WTC11 (cell line): ENCODE measurements at regions not wholly inside any gene's neighbourhood (a gene's known extent, or its start where the extent isn't known, plus 50 kb on each side); places are given as distances from the start of the nearest gene placed in this dataset.

Experiments used
- JUN ChIP-seq: sonication (generic); formaldehyde crosslinking; IDR thresholded peaks from 2 replicates; pipeline ENCODE4 v1.8.0; 2023; ENCODE audit warnings: mild to moderate bottlenecking, missing genetic modification reagents
- MYBL2 ChIP-seq: sonication (generic); formaldehyde crosslinking; IDR thresholded peaks from 2 replicates; pipeline ENCODE4 v1.8.1; 2023; ENCODE audit warnings: mild to moderate bottlenecking, moderate library complexity, missing genetic modification reagents
- PRDM15 ChIP-seq: sonication (generic); formaldehyde crosslinking; IDR thresholded peaks from 2 replicates; pipeline ENCODE4 v1.8.0; 2022; ENCODE audit warnings: missing genetic modification reagents
- ZNF138 ChIP-seq: sonication (generic); formaldehyde crosslinking; conservative IDR thresholded peaks from 2 replicates; pipeline ENCODE4 v1.8.1; 2022; ENCODE audit warnings: mild to moderate bottlenecking, moderate library complexity, missing genetic modification reagents
- ZNF263 ChIP-seq: sonication (generic); formaldehyde crosslinking; IDR thresholded peaks from 2 replicates; pipeline ENCODE4 v1.8.1; 2022; ENCODE audit warnings: low read depth, mild to moderate bottlenecking, moderate library complexity, missing genetic modification reagents
- ZNF423 ChIP-seq: fragments of 250-450 bp; sonication (Bioruptor Pico); IDR thresholded peaks from 2 replicates; pipeline ENCODE4 v2.1.2; 2022; ENCODE audit warnings: mild to moderate bottlenecking, moderate library complexity
- TF ChIP-seq, protein P1 (sequence below): sonication (generic); formaldehyde crosslinking; IDR thresholded peaks from 2 replicates; pipeline ENCODE4 v1.8.1; 2023; ENCODE audit warnings: mild to moderate bottlenecking, missing genetic modification reagents, moderate library complexity
- TF ChIP-seq, protein P2 (sequence below): fragments of 200-600 bp; IDR thresholded peaks from 2 replicates; pipeline ENCODE4 v1.8.0; 2022; ENCODE audit warnings: antibody characterized with exemption
- TF ChIP-seq, protein P3 (sequence below): sonication (generic); formaldehyde crosslinking; IDR thresholded peaks from 2 replicates; pipeline ENCODE4 v1.8.0; 2023; ENCODE audit warnings: mild to moderate bottlenecking, missing genetic modification reagents
- TF ChIP-seq, protein P4 (sequence below): sonication (generic); formaldehyde crosslinking; IDR thresholded peaks from 2 replicates; pipeline ENCODE4 v1.8.0; 2023; ENCODE audit warnings: missing genetic modification reagents, mild to moderate bottlenecking, borderline replicate concordance

GRCh38 chr5:103391659-103392058 lies 133.1 kb downstream of the MACIR start:
- TF ChIP-seq, protein P1, sequence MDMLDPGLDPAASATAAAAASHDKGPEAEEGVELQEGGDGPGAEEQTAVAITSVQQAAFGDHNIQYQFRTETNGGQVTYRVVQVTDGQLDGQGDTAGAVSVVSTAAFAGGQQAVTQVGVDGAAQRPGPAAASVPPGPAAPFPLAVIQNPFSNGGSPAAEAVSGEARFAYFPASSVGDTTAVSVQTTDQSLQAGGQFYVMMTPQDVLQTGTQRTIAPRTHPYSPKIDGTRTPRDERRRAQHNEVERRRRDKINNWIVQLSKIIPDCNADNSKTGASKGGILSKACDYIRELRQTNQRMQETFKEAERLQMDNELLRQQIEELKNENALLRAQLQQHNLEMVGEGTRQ (CRISPR knock-in tag) = no peak
- TF ChIP-seq, protein P2, sequence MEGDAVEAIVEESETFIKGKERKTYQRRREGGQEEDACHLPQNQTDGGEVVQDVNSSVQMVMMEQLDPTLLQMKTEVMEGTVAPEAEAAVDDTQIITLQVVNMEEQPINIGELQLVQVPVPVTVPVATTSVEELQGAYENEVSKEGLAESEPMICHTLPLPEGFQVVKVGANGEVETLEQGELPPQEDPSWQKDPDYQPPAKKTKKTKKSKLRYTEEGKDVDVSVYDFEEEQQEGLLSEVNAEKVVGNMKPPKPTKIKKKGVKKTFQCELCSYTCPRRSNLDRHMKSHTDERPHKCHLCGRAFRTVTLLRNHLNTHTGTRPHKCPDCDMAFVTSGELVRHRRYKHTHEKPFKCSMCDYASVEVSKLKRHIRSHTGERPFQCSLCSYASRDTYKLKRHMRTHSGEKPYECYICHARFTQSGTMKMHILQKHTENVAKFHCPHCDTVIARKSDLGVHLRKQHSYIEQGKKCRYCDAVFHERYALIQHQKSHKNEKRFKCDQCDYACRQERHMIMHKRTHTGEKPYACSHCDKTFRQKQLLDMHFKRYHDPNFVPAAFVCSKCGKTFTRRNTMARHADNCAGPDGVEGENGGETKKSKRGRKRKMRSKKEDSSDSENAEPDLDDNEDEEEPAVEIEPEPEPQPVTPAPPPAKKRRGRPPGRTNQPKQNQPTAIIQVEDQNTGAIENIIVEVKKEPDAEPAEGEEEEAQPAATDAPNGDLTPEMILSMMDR = no peak
- no peak for TF ChIP-seq PRDM15 (CRISPR knock-in tag)
- TF ChIP-seq, protein P3, sequence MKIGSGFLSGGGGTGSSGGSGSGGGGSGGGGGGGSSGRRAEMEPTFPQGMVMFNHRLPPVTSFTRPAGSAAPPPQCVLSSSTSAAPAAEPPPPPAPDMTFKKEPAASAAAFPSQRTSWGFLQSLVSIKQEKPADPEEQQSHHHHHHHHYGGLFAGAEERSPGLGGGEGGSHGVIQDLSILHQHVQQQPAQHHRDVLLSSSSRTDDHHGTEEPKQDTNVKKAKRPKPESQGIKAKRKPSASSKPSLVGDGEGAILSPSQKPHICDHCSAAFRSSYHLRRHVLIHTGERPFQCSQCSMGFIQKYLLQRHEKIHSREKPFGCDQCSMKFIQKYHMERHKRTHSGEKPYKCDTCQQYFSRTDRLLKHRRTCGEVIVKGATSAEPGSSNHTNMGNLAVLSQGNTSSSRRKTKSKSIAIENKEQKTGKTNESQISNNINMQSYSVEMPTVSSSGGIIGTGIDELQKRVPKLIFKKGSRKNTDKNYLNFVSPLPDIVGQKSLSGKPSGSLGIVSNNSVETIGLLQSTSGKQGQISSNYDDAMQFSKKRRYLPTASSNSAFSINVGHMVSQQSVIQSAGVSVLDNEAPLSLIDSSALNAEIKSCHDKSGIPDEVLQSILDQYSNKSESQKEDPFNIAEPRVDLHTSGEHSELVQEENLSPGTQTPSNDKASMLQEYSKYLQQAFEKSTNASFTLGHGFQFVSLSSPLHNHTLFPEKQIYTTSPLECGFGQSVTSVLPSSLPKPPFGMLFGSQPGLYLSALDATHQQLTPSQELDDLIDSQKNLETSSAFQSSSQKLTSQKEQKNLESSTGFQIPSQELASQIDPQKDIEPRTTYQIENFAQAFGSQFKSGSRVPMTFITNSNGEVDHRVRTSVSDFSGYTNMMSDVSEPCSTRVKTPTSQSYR (CRISPR knock-in tag) = no peak
- TF ChIP-seq, protein P4, sequence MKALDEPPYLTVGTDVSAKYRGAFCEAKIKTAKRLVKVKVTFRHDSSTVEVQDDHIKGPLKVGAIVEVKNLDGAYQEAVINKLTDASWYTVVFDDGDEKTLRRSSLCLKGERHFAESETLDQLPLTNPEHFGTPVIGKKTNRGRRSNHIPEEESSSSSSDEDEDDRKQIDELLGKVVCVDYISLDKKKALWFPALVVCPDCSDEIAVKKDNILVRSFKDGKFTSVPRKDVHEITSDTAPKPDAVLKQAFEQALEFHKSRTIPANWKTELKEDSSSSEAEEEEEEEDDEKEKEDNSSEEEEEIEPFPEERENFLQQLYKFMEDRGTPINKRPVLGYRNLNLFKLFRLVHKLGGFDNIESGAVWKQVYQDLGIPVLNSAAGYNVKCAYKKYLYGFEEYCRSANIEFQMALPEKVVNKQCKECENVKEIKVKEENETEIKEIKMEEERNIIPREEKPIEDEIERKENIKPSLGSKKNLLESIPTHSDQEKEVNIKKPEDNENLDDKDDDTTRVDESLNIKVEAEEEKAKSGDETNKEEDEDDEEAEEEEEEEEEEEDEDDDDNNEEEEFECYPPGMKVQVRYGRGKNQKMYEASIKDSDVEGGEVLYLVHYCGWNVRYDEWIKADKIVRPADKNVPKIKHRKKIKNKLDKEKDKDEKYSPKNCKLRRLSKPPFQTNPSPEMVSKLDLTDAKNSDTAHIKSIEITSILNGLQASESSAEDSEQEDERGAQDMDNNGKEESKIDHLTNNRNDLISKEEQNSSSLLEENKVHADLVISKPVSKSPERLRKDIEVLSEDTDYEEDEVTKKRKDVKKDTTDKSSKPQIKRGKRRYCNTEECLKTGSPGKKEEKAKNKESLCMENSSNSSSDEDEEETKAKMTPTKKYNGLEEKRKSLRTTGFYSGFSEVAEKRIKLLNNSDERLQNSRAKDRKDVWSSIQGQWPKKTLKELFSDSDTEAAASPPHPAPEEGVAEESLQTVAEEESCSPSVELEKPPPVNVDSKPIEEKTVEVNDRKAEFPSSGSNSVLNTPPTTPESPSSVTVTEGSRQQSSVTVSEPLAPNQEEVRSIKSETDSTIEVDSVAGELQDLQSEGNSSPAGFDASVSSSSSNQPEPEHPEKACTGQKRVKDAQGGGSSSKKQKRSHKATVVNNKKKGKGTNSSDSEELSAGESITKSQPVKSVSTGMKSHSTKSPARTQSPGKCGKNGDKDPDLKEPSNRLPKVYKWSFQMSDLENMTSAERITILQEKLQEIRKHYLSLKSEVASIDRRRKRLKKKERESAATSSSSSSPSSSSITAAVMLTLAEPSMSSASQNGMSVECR = no peak
- TF ChIP-seq ZNF423 (CRISPR knock-in tag) = no peak
- no peak for TF ChIP-seq MYBL2 (CRISPR knock-in tag)
- TF ChIP-seq ZNF263 = no peak
- no peak for TF ChIP-seq ZNF138
- TF ChIP-seq JUN (CRISPR knock-in tag) = no peak
